ENCODE measurements at regions not wholly inside any gene's neighbourhood (a gene's known extent, or its start where the extent isn't known, plus 50 kb on each side); places are given as distances from the start of the nearest gene placed in this dataset.

- H3K79me1 ChIP-seq (ENCODE audit: low read depth, low read length): no peaks in the 10 kb centered on the region
- no peak overlapping the region for H3K4ac ChIP-seq (ENCODE audit: low read length)
- DNase-seq (ENCODE audit: low spot score): no peak
- H2BK5ac ChIP-seq (ENCODE audit: low read length): no peak overlapping the region
- no peak overlapping the region for H4K8ac ChIP-seq (ENCODE audit: low read depth, low read length)
- H3K23ac ChIP-seq (ENCODE audit: low read depth, low read length, poor library complexity): no peak overlapping the region
- H2BK120ac ChIP-seq (ENCODE audit: low read depth, low read length): no peak overlapping the region
- no peaks in the 10 kb centered on the region for H3K27me3 ChIP-seq (ENCODE audit: control insufficient read depth in 3 of 3, insufficient read depth in 3 of 3, low read depth in 1 of 3, low read length in 3 of 3)
- H2BK15ac ChIP-seq (ENCODE audit: low read length): no peak overlapping the region
- H3K18ac ChIP-seq (ENCODE audit: low read length): no peak overlapping the region
- H2AFZ ChIP-seq (ENCODE audit: low read length): no peak overlapping the region
- H3K4me2 ChIP-seq (ENCODE audit: insufficient read depth, low read length, poor library complexity, severe bottlenecking): no peak overlapping the region
- no peak overlapping the region for H3K27ac ChIP-seq (replicated peaks; ENCODE audit: low read length)
- H3K9me3 ChIP-seq (replicated peaks in 1 of 2; ENCODE audit: control insufficient read depth in 2 of 2, insufficient read depth in 1 of 2, low read depth in 1 of 2, low read length in 2 of 2): no peaks in the 10 kb centered on the region
- H3K4me1 ChIP-seq (ENCODE audit: control insufficient read depth in 2 of 2, insufficient read depth in 1 of 2, low read depth in 1 of 2, low read length in 2 of 2): no peaks in the 10 kb centered on the region
- H2AK5ac ChIP-seq (ENCODE audit: low read depth, low read length): no peak overlapping the region
- no peaks in the 10 kb centered on the region for H3K36me3 ChIP-seq (replicated peaks in 1 of 2; ENCODE audit: control insufficient read depth in 2 of 2, insufficient read depth in 2 of 2, low read length in 2 of 2)
- H3K9ac ChIP-seq (ENCODE audit: low read depth, low read length, poor library complexity): no peak overlapping the region
- H3K14ac ChIP-seq (ENCODE audit: low read length): no peak overlapping the region
- H3K4me3 ChIP-seq (ENCODE audit: low read length in 2 of 2): no peak overlapping the region
- no peak overlapping the region for H4K91ac ChIP-seq (ENCODE audit: low read depth, low read length, poor library complexity)
- WGBS, 2 donors (ENCODE audit: extremely low coverage in 2 of 2, insufficient read length in 2 of 2, insufficient replicate concordance in 1 of 2): no CpG with 5 or more reads among the region's 3 CpGs
- no peak overlapping the region for H2BK12ac ChIP-seq (ENCODE audit: low read length)
Observed at GRCh38 chr6:15779726-15780125, 116.9 kb upstream of the DTNBP1 start.

GRCh38 chr6:15776458-15776980, 113.7 kb upstream of the DTNBP1 start:
- Histone ChIP-seq H2AFZ (ENCODE audit: low read length) (no peak overlapping the region), H4K8ac (ENCODE audit: low read depth, low read length) (no peak overlapping the region), H3K14ac (ENCODE audit: low read length) (no peak overlapping the region), H3K18ac (ENCODE audit: low read length) (no peak overlapping the region), H3K27ac (replicated peaks; ENCODE audit: low read length) (no peak overlapping the region), H2BK15ac (ENCODE audit: low read length) (no peak overlapping the region), H2BK5ac (ENCODE audit: low read length) (no peak overlapping the region), H3K9ac (ENCODE audit: low read depth, low read length, poor library complexity) (no peak overlapping the region), H3K4ac (ENCODE audit: low read length) (no peak overlapping the region), H3K79me1 (ENCODE audit: low read depth, low read length) (no peaks in the 10 kb centered on the region), H3K9me3 (replicated peaks in 1 of 2; ENCODE audit: control insufficient read depth in 2 of 2, insufficient read depth in 1 of 2, low read depth in 1 of 2, low read length in 2 of 2) (no peaks in the 10 kb centered on the region), H3K27me3 (ENCODE audit: control insufficient read depth in 3 of 3, insufficient read depth in 3 of 3, low read depth in 1 of 3, low read length in 3 of 3) (no peaks in the 10 kb centered on the region), H3K4me2 (ENCODE audit: insufficient read depth, low read length, poor library complexity, severe bottlenecking) (no peak overlapping the region), H3K36me3 (replicated peaks in 1 of 2; ENCODE audit: control insufficient read depth in 2 of 2, insufficient read depth in 2 of 2, low read length in 2 of 2) (no peaks in the 10 kb centered on the region), H2BK12ac (ENCODE audit: low read length) (no peak overlapping the region), H2BK120ac (ENCODE audit: low read depth, low read length) (no peak overlapping the region), H4K91ac (ENCODE audit: low read depth, low read length, poor library complexity) (no peak overlapping the region), H2AK5ac (ENCODE audit: low read depth, low read length) (no peak overlapping the region), H3K23ac (ENCODE audit: low read depth, low read length, poor library complexity) (no peak overlapping the region), H3K4me1 (ENCODE audit: control insufficient read depth in 2 of 2, insufficient read depth in 1 of 2, low read depth in 1 of 2, low read length in 2 of 2) (no peaks in the 10 kb centered on the region), H3K4me3 (ENCODE audit: low read length in 2 of 2) (no peak overlapping the region)
- no CpG with 5 or more reads among the region's 2 CpGs for WGBS, 2 donors (ENCODE audit: extremely low coverage in 2 of 2, insufficient read length in 2 of 2, insufficient replicate concordance in 1 of 2)
- no peak for DNase-seq (ENCODE audit: low spot score)

- H3K23ac ChIP-seq (ENCODE audit: low read depth, low read length, poor library complexity): no peak overlapping the region
- H3K9me3 ChIP-seq (replicated peaks in 1 of 2; ENCODE audit: control insufficient read depth in 2 of 2, insufficient read depth in 1 of 2, low read depth in 1 of 2, low read length in 2 of 2): no peaks in the 10 kb centered on the region
- H3K4me2 ChIP-seq (ENCODE audit: insufficient read depth, low read length, poor library complexity, severe bottlenecking): no peak overlapping the region
- H3K79me1 ChIP-seq (ENCODE audit: low read depth, low read length): no peaks in the 10 kb centered on the region
- no peak overlapping the region for H3K4me3 ChIP-seq (ENCODE audit: low read length in 2 of 2)
- H2BK12ac ChIP-seq (ENCODE audit: low read length): no peak overlapping the region
- no peak overlapping the region for H3K27ac ChIP-seq (replicated peaks; ENCODE audit: low read length)
- no peaks in the 10 kb centered on the region for H3K4me1 ChIP-seq (ENCODE audit: control insufficient read depth in 2 of 2, insufficient read depth in 1 of 2, low read depth in 1 of 2, low read length in 2 of 2)
- no peak overlapping the region for H2BK5ac ChIP-seq (ENCODE audit: low read length)
- H3K9ac ChIP-seq (ENCODE audit: low read depth, low read length, poor library complexity): no peak overlapping the region
- no peak overlapping the region for H2BK120ac ChIP-seq (ENCODE audit: low read depth, low read length)
- WGBS, 2 donors (ENCODE audit: extremely low coverage in 2 of 2, insufficient read length in 2 of 2, insufficient replicate concordance in 1 of 2): no CpG with 5 or more reads among the region's 5 CpGs
- peaks cover 0 to 3% (median 0%) of the 10 kb centered on the region in 3 experiments for H3K27me3 ChIP-seq (ENCODE audit: control insufficient read depth in 3 of 3, insufficient read depth in 3 of 3, low read depth in 1 of 3, low read length in 3 of 3)
- no peak overlapping the region for H4K91ac ChIP-seq (ENCODE audit: low read depth, low read length, poor library complexity)
- no peak overlapping the region for H3K4ac ChIP-seq (ENCODE audit: low read length)
- no peak overlapping the region for H4K8ac ChIP-seq (ENCODE audit: low read depth, low read length)
- H2AK5ac ChIP-seq (ENCODE audit: low read depth, low read length): no peak overlapping the region
- H3K18ac ChIP-seq (ENCODE audit: low read length): no peak overlapping the region
- H3K36me3 ChIP-seq (replicated peaks in 1 of 2; ENCODE audit: control insufficient read depth in 2 of 2, insufficient read depth in 2 of 2, low read length in 2 of 2): no peaks in the 10 kb centered on the region
- no peak overlapping the region for H2AFZ ChIP-seq (ENCODE audit: low read length)
- no peak for DNase-seq (ENCODE audit: low spot score)
- H2BK15ac ChIP-seq (ENCODE audit: low read length): no peak overlapping the region
- no peak overlapping the region for H3K14ac ChIP-seq (ENCODE audit: low read length)
Observed at GRCh38 chr6:15775741-15776140, 112.9 kb upstream of the DTNBP1 start.

- no peak overlapping the region for H3K23ac ChIP-seq (ENCODE audit: low read depth, low read length, poor library complexity)
- no peak overlapping the region for H4K91ac ChIP-seq (ENCODE audit: low read depth, low read length, poor library complexity)
- H3K4ac ChIP-seq (ENCODE audit: low read length): no peak overlapping the region
- no peaks in the 10 kb centered on the region for H3K79me1 ChIP-seq (ENCODE audit: low read depth, low read length)
- no peak overlapping the region for H3K27ac ChIP-seq (replicated peaks; ENCODE audit: low read length)
- no peak overlapping the region for H2BK5ac ChIP-seq (ENCODE audit: low read length)
- H3K4me1 ChIP-seq (ENCODE audit: control insufficient read depth in 2 of 2, insufficient read depth in 1 of 2, low read depth in 1 of 2, low read length in 2 of 2): no peaks in the 10 kb centered on the region
- H3K27me3 ChIP-seq (ENCODE audit: control insufficient read depth in 3 of 3, insufficient read depth in 3 of 3, low read depth in 1 of 3, low read length in 3 of 3): peaks cover 0 to 8% (median 0%) of the 10 kb centered on the region in 3 experiments
- H2AK5ac ChIP-seq (ENCODE audit: low read depth, low read length): no peak overlapping the region
- H3K14ac ChIP-seq (ENCODE audit: low read length): no peak overlapping the region
- H3K36me3 ChIP-seq (replicated peaks in 1 of 2; ENCODE audit: control insufficient read depth in 2 of 2, insufficient read depth in 2 of 2, low read length in 2 of 2): no peaks in the 10 kb centered on the region
- no peak overlapping the region for H3K9ac ChIP-seq (ENCODE audit: low read depth, low read length, poor library complexity)
- H3K4me2 ChIP-seq (ENCODE audit: insufficient read depth, low read length, poor library complexity, severe bottlenecking): no peak overlapping the region
- H3K4me3 ChIP-seq (ENCODE audit: low read length in 2 of 2): no peak overlapping the region
- H2BK120ac ChIP-seq (ENCODE audit: low read depth, low read length): no peak overlapping the region
- no peak for DNase-seq (ENCODE audit: low spot score)
- WGBS, 2 donors (ENCODE audit: extremely low coverage in 2 of 2, insufficient read length in 2 of 2, insufficient replicate concordance in 1 of 2): no CpG with 5 or more reads among the region's 2 CpGs
- no peak overlapping the region for H4K8ac ChIP-seq (ENCODE audit: low read depth, low read length)
- H2BK12ac ChIP-seq (ENCODE audit: low read length): no peak overlapping the region
- no peak overlapping the region for H3K18ac ChIP-seq (ENCODE audit: low read length)
- no peak overlapping the region for H2BK15ac ChIP-seq (ENCODE audit: low read length)
- H2AFZ ChIP-seq (ENCODE audit: low read length): no peak overlapping the region
- no peaks in the 10 kb centered on the region for H3K9me3 ChIP-seq (replicated peaks in 1 of 2; ENCODE audit: control insufficient read depth in 2 of 2, insufficient read depth in 1 of 2, low read depth in 1 of 2, low read length in 2 of 2)
Observed at GRCh38 chr6:15775076-15775634, 112.3 kb upstream of the DTNBP1 start.
